HL-60 (cell line): ENCODE measurements at regions not wholly inside any gene's neighbourhood (a gene's known extent, or its start where the extent isn't known, plus 50 kb on each side); places are given as distances from the start of the nearest gene placed in this dataset.

ENCODE experiments used
- POLR2AphosphoS5 ChIP-seq: IDR thresholded peaks from 2 replicates; pipeline ENCODE4 v1.6.1; 2012; ENCODE audit warnings: low read depth
- SPI1 ChIP-seq: IDR thresholded peaks from 2 replicates; pipeline ENCODE4 v1.6.1; 2012; ENCODE audit warnings: low read depth, mild to moderate bottlenecking, borderline replicate concordance
- TF ChIP-seq, protein P1 (sequence below): IDR thresholded peaks from one replicate; pipeline ENCODE4 v1.5.1; 2011; ENCODE audit warnings: low read length, control low read depth, inconsistent platforms; ENCODE audit not compliant: insufficient read depth
- TF ChIP-seq, protein P2 (sequence below): IDR thresholded peaks from 2 replicates; pipeline ENCODE4 v1.6.1; 2012; ENCODE audit warnings: low read depth; ENCODE audit not compliant: insufficient replicate concordance

DNA sequence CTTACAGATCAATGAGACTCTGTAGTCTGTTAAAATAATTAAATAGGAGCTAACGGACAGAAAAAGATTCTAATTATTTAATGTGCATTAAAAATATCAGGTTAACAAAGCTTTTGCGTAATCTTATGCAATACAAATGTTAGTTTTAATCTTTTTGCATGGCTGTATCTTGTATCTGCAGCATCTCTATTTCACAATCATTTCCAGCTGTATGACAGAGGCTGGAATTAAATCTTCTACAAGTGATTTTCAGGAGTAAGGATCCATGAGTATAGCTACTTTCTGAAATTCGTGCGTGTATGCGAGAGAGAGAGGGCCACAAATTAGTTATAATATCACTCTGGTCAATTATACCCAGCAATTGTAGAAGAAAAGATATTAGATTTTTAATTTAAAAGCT lies 1446.8 kb downstream of the NCAM2 start:
- TF ChIP-seq POLR2AphosphoS5 (no peak), SPI1 (no peak)
- TF ChIP-seq, protein P1, sequence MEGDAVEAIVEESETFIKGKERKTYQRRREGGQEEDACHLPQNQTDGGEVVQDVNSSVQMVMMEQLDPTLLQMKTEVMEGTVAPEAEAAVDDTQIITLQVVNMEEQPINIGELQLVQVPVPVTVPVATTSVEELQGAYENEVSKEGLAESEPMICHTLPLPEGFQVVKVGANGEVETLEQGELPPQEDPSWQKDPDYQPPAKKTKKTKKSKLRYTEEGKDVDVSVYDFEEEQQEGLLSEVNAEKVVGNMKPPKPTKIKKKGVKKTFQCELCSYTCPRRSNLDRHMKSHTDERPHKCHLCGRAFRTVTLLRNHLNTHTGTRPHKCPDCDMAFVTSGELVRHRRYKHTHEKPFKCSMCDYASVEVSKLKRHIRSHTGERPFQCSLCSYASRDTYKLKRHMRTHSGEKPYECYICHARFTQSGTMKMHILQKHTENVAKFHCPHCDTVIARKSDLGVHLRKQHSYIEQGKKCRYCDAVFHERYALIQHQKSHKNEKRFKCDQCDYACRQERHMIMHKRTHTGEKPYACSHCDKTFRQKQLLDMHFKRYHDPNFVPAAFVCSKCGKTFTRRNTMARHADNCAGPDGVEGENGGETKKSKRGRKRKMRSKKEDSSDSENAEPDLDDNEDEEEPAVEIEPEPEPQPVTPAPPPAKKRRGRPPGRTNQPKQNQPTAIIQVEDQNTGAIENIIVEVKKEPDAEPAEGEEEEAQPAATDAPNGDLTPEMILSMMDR = no peak
- TF ChIP-seq, protein P2, sequence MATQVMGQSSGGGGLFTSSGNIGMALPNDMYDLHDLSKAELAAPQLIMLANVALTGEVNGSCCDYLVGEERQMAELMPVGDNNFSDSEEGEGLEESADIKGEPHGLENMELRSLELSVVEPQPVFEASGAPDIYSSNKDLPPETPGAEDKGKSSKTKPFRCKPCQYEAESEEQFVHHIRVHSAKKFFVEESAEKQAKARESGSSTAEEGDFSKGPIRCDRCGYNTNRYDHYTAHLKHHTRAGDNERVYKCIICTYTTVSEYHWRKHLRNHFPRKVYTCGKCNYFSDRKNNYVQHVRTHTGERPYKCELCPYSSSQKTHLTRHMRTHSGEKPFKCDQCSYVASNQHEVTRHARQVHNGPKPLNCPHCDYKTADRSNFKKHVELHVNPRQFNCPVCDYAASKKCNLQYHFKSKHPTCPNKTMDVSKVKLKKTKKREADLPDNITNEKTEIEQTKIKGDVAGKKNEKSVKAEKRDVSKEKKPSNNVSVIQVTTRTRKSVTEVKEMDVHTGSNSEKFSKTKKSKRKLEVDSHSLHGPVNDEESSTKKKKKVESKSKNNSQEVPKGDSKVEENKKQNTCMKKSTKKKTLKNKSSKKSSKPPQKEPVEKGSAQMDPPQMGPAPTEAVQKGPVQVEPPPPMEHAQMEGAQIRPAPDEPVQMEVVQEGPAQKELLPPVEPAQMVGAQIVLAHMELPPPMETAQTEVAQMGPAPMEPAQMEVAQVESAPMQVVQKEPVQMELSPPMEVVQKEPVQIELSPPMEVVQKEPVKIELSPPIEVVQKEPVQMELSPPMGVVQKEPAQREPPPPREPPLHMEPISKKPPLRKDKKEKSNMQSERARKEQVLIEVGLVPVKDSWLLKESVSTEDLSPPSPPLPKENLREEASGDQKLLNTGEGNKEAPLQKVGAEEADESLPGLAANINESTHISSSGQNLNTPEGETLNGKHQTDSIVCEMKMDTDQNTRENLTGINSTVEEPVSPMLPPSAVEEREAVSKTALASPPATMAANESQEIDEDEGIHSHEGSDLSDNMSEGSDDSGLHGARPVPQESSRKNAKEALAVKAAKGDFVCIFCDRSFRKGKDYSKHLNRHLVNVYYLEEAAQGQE = no peak
